ENCODE measurements at regions not wholly inside any gene's neighbourhood (a gene's known extent, or its start where the extent isn't known, plus 50 kb on each side); places are given as distances from the start of the nearest gene placed in this dataset.

- no peak for DNase-seq
These were observed 1005.7 kb upstream of the PIK3C3 start for GRCh38 chr18:40949114-40949950.

GRCh38 chr18:40944576-40944975, 1010.5 kb upstream of the PIK3C3 start:
- peak; percentile 38 for DNase-seq

- peak; percentile 46 for DNase-seq
These were observed 1015.1 kb upstream of the PIK3C3 start for GRCh38 chr18:40939656-40940515.

GRCh38 chr18:40938615-40939014, 1016.4 kb upstream of the PIK3C3 start:
- no peak for DNase-seq

- no peak for DNase-seq
These were observed 1017.6 kb upstream of the PIK3C3 start for GRCh38 chr18:40937386-40937785.

- no peak for DNase-seq
These were observed 1019.6 kb upstream of the PIK3C3 start for GRCh38 chr18:40935423-40935822.

- DNase-seq, result no peak
These were observed 1022.2 kb upstream of the PIK3C3 start for GRCh38 chr18:40932862-40933261.

GRCh38 chr18:40930211-40930882, 1024.7 kb upstream of the PIK3C3 start:
- DNase-seq, result no peak

- DNase-seq, result no peak
These were observed 1025.6 kb upstream of the PIK3C3 start for GRCh38 chr18:40929399-40929798.

- no peak for DNase-seq
These were observed 1028.4 kb upstream of the PIK3C3 start for GRCh38 chr18:40926679-40927078.

GRCh38 chr18:40925071-40925541, 1029.9 kb upstream of the PIK3C3 start:
- DNase-seq, result no peak

GRCh38 chr18:40921845-40922629, 1033.0 kb upstream of the PIK3C3 start:
- no peak for DNase-seq

- DNase-seq, result no peak
These were observed 1038.0 kb upstream of the PIK3C3 start for GRCh38 chr18:40917056-40917455.

- DNase-seq, result no peak
These were observed 1039.3 kb upstream of the PIK3C3 start for GRCh38 chr18:40915724-40916123.

- no peak for DNase-seq
These were observed 1043.3 kb upstream of the PIK3C3 start for GRCh38 chr18:40911582-40912254.

- DNase-seq, result no peak
These were observed 1044.0 kb upstream of the PIK3C3 start for GRCh38 chr18:40911041-40911440.

GRCh38 chr18:40907842-40908241, 1047.2 kb upstream of the PIK3C3 start:
- DNase-seq, result no peak

GRCh38 chr18:40904295-40904694, 1050.7 kb upstream of the PIK3C3 start:
- no peak for DNase-seq

GRCh38 chr18:40902436-40902835, 1052.6 kb upstream of the PIK3C3 start:
- DNase-seq, result no peak

GRCh38 chr18:40897884-40898283, 1057.2 kb upstream of the PIK3C3 start:
- no peak for DNase-seq

GRCh38 chr18:40883271-40883670, 1071.8 kb upstream of the PIK3C3 start:
- DNase-seq, result no peak
